Stomach (tissue), 4 donors: ENCODE measurements at regions not wholly inside any gene's neighbourhood (a gene's known extent, or its start where the extent isn't known, plus 50 kb on each side); places are given as distances from the start of the nearest gene placed in this dataset.

Experiments used
- CTCF ChIP-seq, 7 experiments: fragments of 450-650 bp in 4 of 7; fragments of 200-600 bp in 3 of 7; sonication (generic) in 3 of 7; IDR thresholded peaks; one replicate each; pipeline ENCODE4 v1.5.1; 2016 to 2019; ENCODE audit warnings: antibody characterized with exemption in 7 of 7, control low read depth in 2 of 7, mild to moderate bottlenecking in 1 of 7
- POLR2AphosphoS5 ChIP-seq, 3 donors: sonication (generic); formaldehyde crosslinking; IDR thresholded peaks; one replicate each; pipeline ENCODE4 v1.6.1; 2016; ENCODE audit warnings: antibody characterized with exemption in 3 of 3

- TF ChIP-seq POLR2AphosphoS5 (IDR thresholded peaks at IDR 0.05), result peak in 2 of 3 donors; percentile 45 to 64
- TF ChIP-seq CTCF (IDR thresholded peaks at IDR 0.05), result no peak
Observed at GRCh38 chr11:112366777-112367176, 106.1 kb upstream of the PLET1 start.
